Sigmoid colon (tissue), 4 donors: ENCODE measurements at regions not wholly inside any gene's neighbourhood (a gene's known extent, or its start where the extent isn't known, plus 50 kb on each side); places are given as distances from the start of the nearest gene placed in this dataset.
"Not testable (repeated sequence)": the region's sequence is repeated elsewhere in the genome, so short reads cannot be mapped to it uniquely, and the experiment has no call there.

Experiments
- EP300 ChIP-seq, 4 donors: sonication (generic); formaldehyde crosslinking; IDR thresholded peaks; one replicate each; pipeline ENCODE4 v1.6.1; 2017; ENCODE audit warnings: antibody characterized with exemption in 4 of 4
- POLR2AphosphoS5 ChIP-seq, 4 donors: sonication (generic); formaldehyde crosslinking; IDR thresholded peaks; one replicate each; pipeline ENCODE4 v1.6.1; 2017; ENCODE audit warnings: antibody characterized with exemption in 4 of 4

- TF ChIP-seq POLR2AphosphoS5, EP300 (IDR thresholded peaks at IDR 0.05): not testable (repeated sequence)
Measured at GRCh38 chr2:110316051-110316865, 103.9 kb upstream of the MTLN start.
